Fibroblast of the aortic adventitia (primary cell): ENCODE measurements at regions not wholly inside any gene's neighbourhood (a gene's known extent, or its start where the extent isn't known, plus 50 kb on each side); places are given as distances from the start of the nearest gene placed in this dataset.
A peak's percentile ranks its signal among the peaks of the same experiment; 100 is the strongest.

ENCODE experiments used
- DNase-seq: peaks from one replicate; pipeline ENCODE4 v3.0.0-alpha.2; 2010; ENCODE audit warnings: low read depth
- H3K4me3 ChIP-seq: 2 replicates; pipeline ENCODE4 v1.5.1; 2011; ENCODE audit warnings: low read depth, mild to moderate bottlenecking, control low read depth, low read length, moderate library complexity
- TF ChIP-seq, protein P1 (sequence below): IDR thresholded peaks from 2 replicates; pipeline ENCODE4 v1.5.1; 2011; ENCODE audit warnings: mild to moderate bottlenecking, low read length, control low read depth, inconsistent platforms; ENCODE audit not compliant: insufficient read depth

DNA sequence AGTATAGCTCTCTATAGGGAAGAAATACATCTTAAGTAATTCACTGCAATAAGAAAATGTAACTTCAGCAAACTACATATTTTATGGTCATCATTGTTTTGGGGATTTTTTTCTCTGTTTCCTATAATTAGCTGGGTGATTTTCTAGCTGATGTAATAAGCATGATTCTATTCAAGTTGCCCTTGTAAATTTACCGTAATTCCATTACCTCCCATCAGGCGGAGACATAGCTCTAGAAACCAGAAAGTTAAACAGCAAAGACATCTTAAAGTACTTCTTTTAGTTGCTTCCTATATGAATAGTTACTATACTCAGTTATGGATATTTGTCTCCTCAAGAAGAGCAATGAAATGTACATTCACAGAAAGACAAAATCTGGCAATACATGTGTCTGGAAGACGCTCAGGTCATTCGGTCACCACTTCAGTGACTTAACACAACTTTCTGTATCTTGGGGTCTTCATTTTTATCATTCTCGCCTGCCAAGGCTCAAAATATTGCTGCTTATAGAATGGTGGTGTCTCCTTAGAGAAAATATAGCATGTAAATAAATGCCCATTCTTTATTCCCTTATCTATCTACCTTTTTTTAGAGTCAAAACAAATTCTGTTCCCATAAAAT is 239.9 kb upstream of the ZC3H12C start:
- DNase-seq, result peak; percentile 92
- H3K4me3 ChIP-seq, result no peak overlapping the region
- TF ChIP-seq, protein P1, sequence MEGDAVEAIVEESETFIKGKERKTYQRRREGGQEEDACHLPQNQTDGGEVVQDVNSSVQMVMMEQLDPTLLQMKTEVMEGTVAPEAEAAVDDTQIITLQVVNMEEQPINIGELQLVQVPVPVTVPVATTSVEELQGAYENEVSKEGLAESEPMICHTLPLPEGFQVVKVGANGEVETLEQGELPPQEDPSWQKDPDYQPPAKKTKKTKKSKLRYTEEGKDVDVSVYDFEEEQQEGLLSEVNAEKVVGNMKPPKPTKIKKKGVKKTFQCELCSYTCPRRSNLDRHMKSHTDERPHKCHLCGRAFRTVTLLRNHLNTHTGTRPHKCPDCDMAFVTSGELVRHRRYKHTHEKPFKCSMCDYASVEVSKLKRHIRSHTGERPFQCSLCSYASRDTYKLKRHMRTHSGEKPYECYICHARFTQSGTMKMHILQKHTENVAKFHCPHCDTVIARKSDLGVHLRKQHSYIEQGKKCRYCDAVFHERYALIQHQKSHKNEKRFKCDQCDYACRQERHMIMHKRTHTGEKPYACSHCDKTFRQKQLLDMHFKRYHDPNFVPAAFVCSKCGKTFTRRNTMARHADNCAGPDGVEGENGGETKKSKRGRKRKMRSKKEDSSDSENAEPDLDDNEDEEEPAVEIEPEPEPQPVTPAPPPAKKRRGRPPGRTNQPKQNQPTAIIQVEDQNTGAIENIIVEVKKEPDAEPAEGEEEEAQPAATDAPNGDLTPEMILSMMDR, result peak; percentile 79

DNA sequence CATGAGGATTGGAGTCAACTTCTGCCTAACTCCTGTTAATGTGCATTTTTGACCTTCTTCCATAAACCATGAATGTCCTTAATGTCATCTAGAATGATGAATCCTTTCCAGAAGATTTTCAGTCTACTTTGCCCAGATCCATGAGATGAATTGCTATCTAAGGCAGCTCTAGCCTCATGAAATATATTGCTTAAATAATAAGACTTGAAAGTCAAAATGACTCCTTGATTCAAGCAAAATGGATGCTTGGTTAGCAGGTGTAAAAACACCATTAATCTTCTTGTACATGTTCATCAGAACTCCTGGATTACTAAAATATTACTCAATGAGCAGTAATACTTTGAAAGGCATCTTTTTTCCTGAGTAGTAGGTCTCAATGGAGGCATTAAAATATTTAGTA is 238.5 kb upstream of the ZC3H12C start:
- TF ChIP-seq, protein P1, result no peak

DNA sequence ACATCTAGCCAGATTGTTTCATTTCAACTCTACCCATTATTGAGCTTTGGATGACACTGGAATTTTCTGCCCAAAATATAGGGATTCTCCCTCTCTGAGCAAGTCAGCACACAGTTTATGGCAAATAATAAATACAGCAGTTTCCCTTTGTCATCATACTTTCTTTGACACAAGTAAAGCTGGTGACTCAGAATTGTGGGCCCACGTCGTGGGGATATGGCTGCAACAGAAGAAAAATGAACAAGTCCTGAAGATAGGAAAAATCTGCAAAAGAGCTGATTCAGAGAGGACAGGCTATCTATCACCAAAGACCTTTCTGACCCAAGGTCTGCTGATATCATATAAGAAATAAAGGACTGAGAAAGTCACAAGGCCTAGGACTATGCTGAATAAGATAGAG is 236.3 kb upstream of the ZC3H12C start:
- no peak overlapping the region for H3K4me3 ChIP-seq
- TF ChIP-seq, protein P1, result no peak
- no peak for DNase-seq

More for the DNA sequence above, 238.5 kb upstream of the ZC3H12C start:
- no peak overlapping the region for H3K4me3 ChIP-seq
- no peak for DNase-seq

DNA sequence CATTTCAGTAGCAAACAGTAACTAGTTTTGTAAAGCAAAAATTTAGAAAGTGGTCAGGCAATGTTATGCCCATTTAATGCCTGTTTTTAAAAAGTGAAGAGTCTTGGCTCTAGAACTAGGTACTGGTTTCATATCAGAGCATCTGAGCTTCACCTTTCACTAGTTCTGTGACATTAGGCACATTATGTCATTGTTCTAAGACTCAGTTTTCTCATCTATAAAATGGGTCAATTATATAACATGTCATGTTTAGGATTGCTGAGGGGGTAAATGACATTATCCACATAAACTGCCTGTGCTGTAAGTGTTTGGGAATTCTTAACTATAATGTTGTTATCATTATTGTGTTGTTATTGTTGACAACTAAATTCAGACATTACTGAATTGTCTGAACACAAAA is 235.6 kb upstream of the ZC3H12C start:
- TF ChIP-seq, protein P1, result no peak

DNA sequence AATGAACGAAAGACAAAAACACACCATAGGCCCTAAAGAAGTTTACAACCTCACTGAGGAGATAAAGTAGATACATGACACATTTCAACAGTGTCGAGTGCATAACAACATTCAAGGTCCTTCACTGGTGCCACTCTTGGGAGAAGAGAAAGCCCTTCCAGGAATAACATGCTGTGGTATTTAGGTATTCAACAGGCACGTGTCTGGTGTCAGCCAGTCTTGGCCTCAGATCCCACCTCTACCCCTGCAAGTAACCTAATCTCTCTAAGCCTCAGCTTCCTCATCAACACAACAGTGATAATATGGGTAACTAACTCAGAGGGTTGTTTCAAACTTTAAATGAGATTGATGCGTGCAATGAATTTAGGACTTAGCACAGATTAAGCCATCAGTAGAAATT is 235.0 kb upstream of the ZC3H12C start:
- H3K4me3 ChIP-seq, result no peak overlapping the region
- TF ChIP-seq, protein P1, result no peak
- DNase-seq, result no peak

More for the DNA sequence above, 235.6 kb upstream of the ZC3H12C start:
- no peak for DNase-seq
- H3K4me3 ChIP-seq, result no peak overlapping the region

DNA sequence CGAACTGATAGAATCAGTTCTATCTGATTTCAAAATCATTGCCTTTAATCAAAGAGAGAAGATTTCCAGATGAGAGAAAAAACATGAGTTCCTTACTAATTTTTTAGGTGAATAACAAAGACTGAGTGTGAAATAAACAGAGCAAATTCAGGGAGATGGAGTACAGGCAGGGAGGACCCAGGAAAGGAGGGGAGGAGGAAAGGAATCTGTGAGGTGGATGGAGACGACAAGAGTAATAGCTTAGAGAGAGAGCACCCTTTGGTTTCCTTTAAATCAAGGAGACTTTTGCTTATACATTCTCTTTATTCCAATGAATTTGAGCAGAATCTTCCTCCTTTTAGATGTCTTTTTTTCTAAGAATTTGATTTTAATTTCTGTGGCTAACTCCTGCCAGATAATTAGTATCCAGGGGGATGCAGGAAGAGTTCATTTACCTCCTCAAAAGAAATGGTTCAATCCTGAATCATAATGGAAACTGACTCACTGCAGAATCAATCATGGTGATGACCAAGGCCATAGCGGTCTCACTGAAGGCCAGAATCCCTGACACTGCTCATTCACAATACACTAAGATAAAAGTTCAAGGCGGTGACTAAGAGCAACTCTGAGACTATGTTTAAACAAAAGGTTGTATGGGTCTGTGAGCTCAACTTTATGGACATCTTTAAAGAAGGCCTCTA is 234.0 kb upstream of the ZC3H12C start:
- peak; percentile 66 for DNase-seq
- no peak overlapping the region for H3K4me3 ChIP-seq
- TF ChIP-seq, protein P1, result no peak
